ENCODE measurements at regions not wholly inside any gene's neighbourhood (a gene's known extent, or its start where the extent isn't known, plus 50 kb on each side); places are given as distances from the start of the nearest gene placed in this dataset.

DNA sequence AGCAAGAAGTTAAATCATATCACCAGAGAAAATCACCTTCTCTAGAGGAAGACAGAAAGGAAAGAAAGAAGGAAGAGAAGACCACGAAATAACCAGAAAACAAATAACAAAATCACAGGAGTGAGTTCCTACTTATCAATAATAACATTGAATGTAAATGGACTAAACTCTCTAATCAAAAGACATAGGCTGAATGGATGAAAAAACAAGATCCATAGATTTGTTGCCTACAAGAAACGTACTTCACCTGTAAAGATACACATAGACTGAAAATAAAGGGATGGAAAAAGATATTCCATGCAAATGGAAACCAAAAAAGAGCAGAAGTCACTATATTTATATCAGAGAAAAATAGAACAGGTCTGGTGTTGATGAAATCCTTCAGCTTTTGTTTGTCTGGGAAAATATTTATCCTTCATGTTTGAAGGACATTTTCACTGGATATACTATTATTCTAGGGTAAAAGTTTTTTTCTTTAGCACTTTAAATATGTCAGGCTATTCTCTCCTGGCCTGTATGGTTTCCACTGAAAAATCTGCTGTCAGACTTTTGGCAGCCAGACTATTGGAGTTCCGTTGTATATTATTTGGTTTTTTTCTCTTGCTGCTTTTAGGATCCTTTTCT lies 202.5 kb upstream of the DUSP10 start:
- Histone ChIP-seq H3K4me3 (ENCODE audit: low read depth in 1 of 2, low read length in 2 of 2) (no peak overlapping the region), H3K4me2 (ENCODE audit: insufficient read depth, low read length) (no peak overlapping the region), H3K79me2 (ENCODE audit: insufficient read depth, low read length) (no peaks in the 10 kb centered on the region), H3K4me1 (ENCODE audit: insufficient read depth, low read length) (peaks cover 19% of the 10 kb centered on the region), H3K9ac (ENCODE audit: low read depth, low read length) (no peak overlapping the region), H3K27me3 (ENCODE audit: insufficient read depth, low read length, poor library complexity) (no peaks in the 10 kb centered on the region), H4K20me1 (ENCODE audit: insufficient read depth, low read length) (no peaks in the 10 kb centered on the region), H3K36me3 (ENCODE audit: insufficient read depth, low read length) (no peaks in the 10 kb centered on the region), H3K9me3 (ENCODE audit: insufficient read depth, low read length, severe bottlenecking) (peaks cover 14% of the 10 kb centered on the region), H2AFZ (ENCODE audit: low read depth, low read length) (no peak overlapping the region), H3K27ac (ENCODE audit: low read length) (no peak overlapping the region)
- TF ChIP-seq, protein P1, sequence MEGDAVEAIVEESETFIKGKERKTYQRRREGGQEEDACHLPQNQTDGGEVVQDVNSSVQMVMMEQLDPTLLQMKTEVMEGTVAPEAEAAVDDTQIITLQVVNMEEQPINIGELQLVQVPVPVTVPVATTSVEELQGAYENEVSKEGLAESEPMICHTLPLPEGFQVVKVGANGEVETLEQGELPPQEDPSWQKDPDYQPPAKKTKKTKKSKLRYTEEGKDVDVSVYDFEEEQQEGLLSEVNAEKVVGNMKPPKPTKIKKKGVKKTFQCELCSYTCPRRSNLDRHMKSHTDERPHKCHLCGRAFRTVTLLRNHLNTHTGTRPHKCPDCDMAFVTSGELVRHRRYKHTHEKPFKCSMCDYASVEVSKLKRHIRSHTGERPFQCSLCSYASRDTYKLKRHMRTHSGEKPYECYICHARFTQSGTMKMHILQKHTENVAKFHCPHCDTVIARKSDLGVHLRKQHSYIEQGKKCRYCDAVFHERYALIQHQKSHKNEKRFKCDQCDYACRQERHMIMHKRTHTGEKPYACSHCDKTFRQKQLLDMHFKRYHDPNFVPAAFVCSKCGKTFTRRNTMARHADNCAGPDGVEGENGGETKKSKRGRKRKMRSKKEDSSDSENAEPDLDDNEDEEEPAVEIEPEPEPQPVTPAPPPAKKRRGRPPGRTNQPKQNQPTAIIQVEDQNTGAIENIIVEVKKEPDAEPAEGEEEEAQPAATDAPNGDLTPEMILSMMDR (IDR thresholded peaks at IDR 0.05; ENCODE audit: borderline replicate concordance, extremely low read depth, low read length, poor library complexity, severe bottlenecking) = no peak
- no peak for TF ChIP-seq EZH2 (IDR thresholded peaks at IDR 0.05; ENCODE audit: borderline replicate concordance, low read depth, low read length, severe bottlenecking)
- no peak for DNase-seq
- no peak for ATAC-seq (ENCODE audit: insufficient read depth, low read depth)

DNA sequence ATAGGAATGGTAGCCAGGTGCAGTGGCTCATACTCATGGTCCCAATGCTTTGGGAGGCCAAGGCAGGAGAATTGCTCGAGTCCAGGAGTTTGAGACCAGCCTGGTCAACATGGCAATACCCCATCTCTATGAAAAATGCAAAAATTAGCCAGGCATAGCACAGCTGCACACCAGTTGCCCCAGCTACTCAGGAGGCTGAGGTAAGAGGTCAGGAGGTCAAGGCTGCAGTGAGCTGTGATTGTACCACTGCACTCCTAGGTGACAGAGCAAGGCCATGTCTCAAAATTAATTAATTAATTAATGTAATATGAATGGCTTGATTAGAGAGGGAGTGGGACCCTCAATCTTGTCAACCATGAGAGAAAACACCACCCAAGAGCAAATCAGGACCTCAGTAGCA lies 198.7 kb upstream of the DUSP10 start:
- Histone ChIP-seq H3K4me1 (ENCODE audit: insufficient read depth, low read length) (peaks cover 23% of the 10 kb centered on the region), H3K27ac (ENCODE audit: low read length) (peak overlapping the region; percentile 87), H3K36me3 (ENCODE audit: insufficient read depth, low read length) (no peaks in the 10 kb centered on the region), H2AFZ (ENCODE audit: low read depth, low read length) (no peak overlapping the region), H3K79me2 (ENCODE audit: insufficient read depth, low read length) (no peaks in the 10 kb centered on the region), H3K4me2 (ENCODE audit: insufficient read depth, low read length) (no peak overlapping the region), H3K9me3 (ENCODE audit: insufficient read depth, low read length, severe bottlenecking) (peaks cover 12% of the 10 kb centered on the region), H3K4me3 (ENCODE audit: low read depth in 1 of 2, low read length in 2 of 2) (no peak overlapping the region), H4K20me1 (ENCODE audit: insufficient read depth, low read length) (no peaks in the 10 kb centered on the region), H3K9ac (ENCODE audit: low read depth, low read length) (no peak overlapping the region), H3K27me3 (ENCODE audit: insufficient read depth, low read length, poor library complexity) (no peaks in the 10 kb centered on the region)
- ATAC-seq (ENCODE audit: insufficient read depth, low read depth) = no peak
- no peak for DNase-seq
- TF ChIP-seq, protein P1 (IDR thresholded peaks at IDR 0.05; ENCODE audit: borderline replicate concordance, extremely low read depth, low read length, poor library complexity, severe bottlenecking) = no peak
- no peak for TF ChIP-seq EZH2 (IDR thresholded peaks at IDR 0.05; ENCODE audit: borderline replicate concordance, low read depth, low read length, severe bottlenecking)

DNA sequence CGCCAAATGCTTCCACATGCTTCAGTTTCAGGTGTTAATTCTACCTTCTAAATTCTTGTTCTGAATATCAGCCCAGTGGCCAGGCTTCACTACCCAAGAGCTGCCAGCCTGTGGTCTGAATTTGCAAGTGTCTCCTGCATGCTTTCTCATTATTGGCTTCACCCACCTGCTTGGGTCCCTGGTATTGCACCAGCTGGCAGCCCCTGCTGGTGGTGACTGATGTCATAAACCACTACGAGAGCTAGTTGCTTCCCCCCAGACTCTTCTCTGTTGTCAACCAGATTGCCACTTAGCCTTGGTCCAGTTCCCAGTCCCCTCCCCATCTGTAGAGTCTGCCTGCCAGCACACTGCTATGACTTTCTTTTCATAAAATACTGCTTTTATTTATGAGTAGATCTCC lies 197.7 kb upstream of the DUSP10 start:
- Histone ChIP-seq H3K4me3 (ENCODE audit: low read depth in 1 of 2, low read length in 2 of 2) (no peak overlapping the region), H3K79me2 (ENCODE audit: insufficient read depth, low read length) (no peaks in the 10 kb centered on the region), H3K4me2 (ENCODE audit: insufficient read depth, low read length) (peak overlapping the region; percentile 39), H2AFZ (ENCODE audit: low read depth, low read length) (0 out of 2 replicates have a peak overlapping the region, but pooled peaks have one; percentile 9), H3K27me3 (ENCODE audit: insufficient read depth, low read length, poor library complexity) (no peaks in the 10 kb centered on the region), H4K20me1 (ENCODE audit: insufficient read depth, low read length) (no peaks in the 10 kb centered on the region), H3K4me1 (ENCODE audit: insufficient read depth, low read length) (peaks cover 23% of the 10 kb centered on the region), H3K36me3 (ENCODE audit: insufficient read depth, low read length) (no peaks in the 10 kb centered on the region), H3K27ac (ENCODE audit: low read length) (peak overlapping the region; percentile 87), H3K9me3 (ENCODE audit: insufficient read depth, low read length, severe bottlenecking) (peaks cover 9% of the 10 kb centered on the region), H3K9ac (ENCODE audit: low read depth, low read length) (peak overlapping the region; percentile 34)
- DNase-seq = peak; percentile 85
- TF ChIP-seq EZH2 (IDR thresholded peaks at IDR 0.05; ENCODE audit: borderline replicate concordance, low read depth, low read length, severe bottlenecking) = no peak
- TF ChIP-seq, protein P1 (IDR thresholded peaks at IDR 0.05; ENCODE audit: borderline replicate concordance, extremely low read depth, low read length, poor library complexity, severe bottlenecking) = peak; percentile 45
- ATAC-seq (ENCODE audit: insufficient read depth, low read depth) = peak; percentile 99

Measured in DND-41 (cell line).